Pancreas (tissue), 10 donors: ENCODE measurements at regions not wholly inside any gene's neighbourhood (a gene's known extent, or its start where the extent isn't known, plus 50 kb on each side); places are given as distances from the start of the nearest gene placed in this dataset.

Experiments used
- ATAC-seq, 4 donors: fragments of 200-7000 bp; cut with Tn5 transposase; one replicate each; pipeline versions ENCODE4 v1.8.0 to v1.9.1; 2020; ENCODE audit warnings: mild to moderate bottlenecking in 4 of 4, moderate library complexity in 4 of 4
- DNase-seq, 6 donors: peaks; one replicate each; pipeline ENCODE4 v3.0.0-alpha.2; 2020
- FAIRE-seq: peaks from 2 replicates; lab custom pipeline; 2012; peaks lifted over from hg19 to GRCh38; lab: Jason Lieb, UNC
- H3K27ac ChIP-seq, 4 donors: fragments of 200-600 bp; sonication (generic); 1 replicate in 3 of 4; 2 replicates in 1 of 4; pipeline versions ENCODE4 v1.5.0 to v1.8.0; 2020
- H3K27me3 ChIP-seq, 4 donors: fragments of 200-600 bp; one replicate each; pipeline ENCODE4 v1.8.0; 2021
- H3K36me3 ChIP-seq, 3 donors: fragments of 200-600 bp; sonication (generic) in 1 of 3; one replicate each; pipeline versions ENCODE4 v1.5.0 to v1.8.0; 2020 to 2021
- H3K4me1 ChIP-seq, 3 donors: fragments of 200-600 bp; one replicate each; pipeline ENCODE4 v1.8.0; 2021
- H3K4me3 ChIP-seq, 4 donors: fragments of 200-600 bp; sonication (generic) in 2 of 4; one replicate each; pipeline versions ENCODE4 v1.5.0 to v1.8.0; 2020 to 2021
- H3K9me3 ChIP-seq, 4 donors: fragments of 200-600 bp; one replicate each; pipeline ENCODE4 v1.8.0; 2021
- WGBS, 2 donors: extraction: QIAGEN DNeasy Blood & Tissue Kit; methylation state at CpG; one replicate each; pipeline ENCODE4 v1.1.7; 2013; 5-methylcytosine and 5-hydroxymethylcytosine counted together
- intact Hi-C, 3 donors: fragments of 100-400 bp; cut with DNase I; formaldehyde crosslinking; loops; one replicate each; pipeline versions ENCODE4 v1.11.1 to v1.14.2; 2022
- TF ChIP-seq, protein P1 (sequence below), 4 donors: fragments of 200-600 bp; sonication (generic) in 3 of 4; IDR thresholded peaks; one replicate each; pipeline versions ENCODE4 v1.5.0 to v1.8.0; 2021; ENCODE audit warnings: antibody characterized with exemption in 4 of 4
- donor health status: healthy with polysubstance abuse.
- donor health status: DM: no; HTN: no; CAD: no; lungs with moderate emphysema.
- donor health status: DM: no; HTN: no; CAD: no.
- donor health status: control.
- donor health status: control.
- donor health status: Bipolar disorder and iron deficiency.
- donor health status: DM: yes; HTN: yes; CAD: no.
- donor health status: DM: no; HTN: no; CAD: no.
- donor health status: DM: no; HTN: no; CAD: no.
- donor health status: DM: yes; HTN: yes; CAD: no.

DNA sequence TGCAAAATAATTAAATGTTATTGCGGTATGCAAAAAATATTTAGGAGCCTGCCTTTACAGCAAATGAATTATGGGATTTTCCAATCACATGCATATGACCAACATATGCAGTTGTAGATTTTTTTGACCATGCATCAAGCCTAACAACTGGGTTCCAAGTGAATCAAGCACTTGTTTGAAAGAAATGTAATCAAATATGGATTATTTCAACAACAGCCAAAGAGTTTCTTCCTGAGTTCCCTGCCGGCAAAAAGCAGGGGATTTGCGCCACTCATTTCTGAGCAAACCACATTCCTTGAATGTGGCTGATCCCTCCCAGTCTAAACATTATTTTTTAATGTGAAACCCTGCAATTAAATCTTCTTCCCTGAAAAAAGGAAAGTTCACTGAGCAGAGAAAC lies 100.1 kb upstream of the ADTRP start:
- Histone ChIP-seq H3K4me3 (no peak overlapping the region), H3K27me3 (no peaks in the 10 kb centered on the region), H3K4me1 (peaks cover 0 to under 1% (median 0%) of the 10 kb centered on the region in 3 donors), H3K36me3 (no peaks in the 10 kb centered on the region), H3K9me3 (no peaks in the 10 kb centered on the region), H3K27ac (no peak overlapping the region)
- DNase-seq, result no peak
- 72 to 76% methylated on average over 3 of the region's 3 CpGs for WGBS, 2 donors
- intact Hi-C loops, result no loop called here
- TF ChIP-seq, protein P1, sequence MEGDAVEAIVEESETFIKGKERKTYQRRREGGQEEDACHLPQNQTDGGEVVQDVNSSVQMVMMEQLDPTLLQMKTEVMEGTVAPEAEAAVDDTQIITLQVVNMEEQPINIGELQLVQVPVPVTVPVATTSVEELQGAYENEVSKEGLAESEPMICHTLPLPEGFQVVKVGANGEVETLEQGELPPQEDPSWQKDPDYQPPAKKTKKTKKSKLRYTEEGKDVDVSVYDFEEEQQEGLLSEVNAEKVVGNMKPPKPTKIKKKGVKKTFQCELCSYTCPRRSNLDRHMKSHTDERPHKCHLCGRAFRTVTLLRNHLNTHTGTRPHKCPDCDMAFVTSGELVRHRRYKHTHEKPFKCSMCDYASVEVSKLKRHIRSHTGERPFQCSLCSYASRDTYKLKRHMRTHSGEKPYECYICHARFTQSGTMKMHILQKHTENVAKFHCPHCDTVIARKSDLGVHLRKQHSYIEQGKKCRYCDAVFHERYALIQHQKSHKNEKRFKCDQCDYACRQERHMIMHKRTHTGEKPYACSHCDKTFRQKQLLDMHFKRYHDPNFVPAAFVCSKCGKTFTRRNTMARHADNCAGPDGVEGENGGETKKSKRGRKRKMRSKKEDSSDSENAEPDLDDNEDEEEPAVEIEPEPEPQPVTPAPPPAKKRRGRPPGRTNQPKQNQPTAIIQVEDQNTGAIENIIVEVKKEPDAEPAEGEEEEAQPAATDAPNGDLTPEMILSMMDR (IDR thresholded peaks at IDR 0.05), result no peak
- no peak for ATAC-seq
- no peak for FAIRE-seq

DNA sequence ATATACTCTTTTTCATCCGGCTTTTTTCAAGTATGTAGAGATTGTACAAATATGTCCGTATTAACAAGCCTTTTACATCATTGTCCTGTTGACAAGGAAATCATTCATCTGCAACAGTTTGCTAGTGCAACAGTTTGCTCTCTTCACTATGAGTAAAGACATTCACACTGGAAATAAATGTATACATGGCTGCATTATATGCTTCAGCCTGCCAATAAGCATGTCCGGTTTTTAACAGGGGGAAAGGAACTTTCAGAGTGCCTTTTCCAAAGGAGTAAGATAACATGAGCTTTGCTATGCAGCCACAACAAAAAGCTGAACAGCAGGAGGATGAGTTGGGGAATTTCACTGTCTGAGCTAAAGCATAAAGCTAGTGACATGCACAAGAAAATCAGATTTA lies 99.4 kb upstream of the ADTRP start:
- no peak for DNase-seq
- Histone ChIP-seq H3K36me3 (no peaks in the 10 kb centered on the region), H3K27ac (no peak overlapping the region), H3K27me3 (no peaks in the 10 kb centered on the region), H3K4me1 (peaks cover 0 to 4% (median 4%) of the 10 kb centered on the region in 3 donors), H3K9me3 (no peaks in the 10 kb centered on the region), H3K4me3 (no peak overlapping the region)
- TF ChIP-seq, protein P1 (IDR thresholded peaks at IDR 0.05), result no peak
- intact Hi-C loops, result no loop called here
- ATAC-seq, result no peak
- FAIRE-seq, result no peak
- 30 to 42% methylated on average over 3 of the region's 3 CpGs for WGBS, 2 donors

DNA sequence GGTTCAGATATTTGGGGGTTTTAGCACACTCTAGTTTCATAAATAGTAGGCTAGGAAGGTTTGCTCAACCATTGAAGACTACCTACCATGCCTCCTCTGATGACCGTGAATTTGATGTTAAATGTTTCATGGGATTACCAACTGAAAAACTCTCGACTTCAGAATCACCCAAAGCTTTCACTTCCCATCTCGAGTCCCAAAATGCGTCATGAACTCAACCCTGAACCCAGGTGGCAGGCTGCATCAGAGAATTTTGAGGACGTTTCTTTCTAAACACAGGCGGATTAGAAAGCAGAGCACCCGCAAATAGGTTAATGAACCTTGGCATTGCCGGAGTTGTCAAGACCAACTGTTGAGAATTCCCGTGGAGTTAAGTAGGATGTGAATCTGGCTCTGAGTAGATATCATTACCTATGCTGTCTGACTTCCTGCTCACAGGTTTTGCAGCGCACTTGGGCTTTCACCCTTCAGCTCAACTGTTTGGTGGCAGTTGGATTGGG lies 98.4 kb upstream of the ADTRP start:
- Histone ChIP-seq H3K4me1 (peaks cover 0 to 4% (median 4%) of the 10 kb centered on the region in 3 donors), H3K27ac (no peak overlapping the region), H3K36me3 (no peaks in the 10 kb centered on the region), H3K9me3 (no peaks in the 10 kb centered on the region), H3K27me3 (no peaks in the 10 kb centered on the region), H3K4me3 (no peak overlapping the region)
- ATAC-seq, result no peak
- intact Hi-C loops, result no loop called here
- 82 to 84% methylated on average over 10 of the region's 10 CpGs for WGBS, 2 donors
- no peak for FAIRE-seq
- TF ChIP-seq, protein P1 (IDR thresholded peaks at IDR 0.05), result no peak
- DNase-seq, result no peak

DNA sequence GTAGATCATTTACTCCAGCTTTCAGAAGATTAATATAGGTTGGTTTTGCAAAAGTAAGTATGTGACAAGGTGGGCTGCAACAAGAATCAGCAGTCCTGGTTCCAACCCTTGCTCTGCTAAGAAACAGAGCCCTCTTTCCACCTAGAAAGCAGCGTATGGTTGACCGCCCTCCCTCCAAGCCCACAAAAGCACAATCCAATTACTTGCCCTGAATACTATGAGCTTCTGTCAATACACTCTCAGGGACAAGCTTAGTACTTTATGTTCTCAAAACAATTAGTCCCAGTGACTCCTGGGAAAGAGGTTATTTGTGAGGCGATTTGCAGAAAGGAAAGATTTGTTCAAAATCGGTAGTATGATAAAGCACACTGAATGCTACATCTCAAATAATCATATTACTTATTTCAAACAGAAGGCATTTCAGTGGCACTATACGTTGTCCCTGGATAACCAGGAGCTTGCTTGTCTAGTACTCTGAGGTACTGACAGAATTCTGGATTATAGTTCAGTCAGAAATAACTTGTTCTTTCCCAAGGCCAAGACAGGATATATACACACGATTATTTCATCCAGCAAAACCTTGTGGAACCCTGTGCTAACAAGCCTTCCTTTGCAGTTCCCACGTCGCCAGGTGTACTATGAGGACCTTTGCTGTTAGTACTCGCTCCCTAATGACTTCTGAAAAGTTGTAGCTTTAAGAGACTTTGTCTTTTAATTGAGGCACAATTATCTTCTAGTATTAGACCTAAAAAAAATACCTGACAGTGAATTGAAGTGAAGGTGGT lies 96.9 kb upstream of the ADTRP start:
- intact Hi-C loops, result no loop called here
- TF ChIP-seq, protein P1 (IDR thresholded peaks at IDR 0.05), result no peak
- H3K4me1 ChIP-seq, result peaks cover 0 to 4% (median 4%) of the 10 kb centered on the region in 3 donors
- no peaks in the 10 kb centered on the region for H3K27me3 ChIP-seq
- H3K4me3 ChIP-seq, result no peak overlapping the region
- 67 to 73% methylated on average over 9 of the region's 9 CpGs for WGBS, 2 donors
- FAIRE-seq (no peak), ATAC-seq (peak in 1 of 4 donors; percentile 68), DNase-seq (no peak)
- no peaks in the 10 kb centered on the region for H3K9me3 ChIP-seq
- no peak overlapping the region for H3K27ac ChIP-seq
- no peaks in the 10 kb centered on the region for H3K36me3 ChIP-seq
